Endothelial cell (in vitro differentiated cells): ENCODE measurements at regions not wholly inside any gene's neighbourhood (a gene's known extent, or its start where the extent isn't known, plus 50 kb on each side); places are given as distances from the start of the nearest gene placed in this dataset.

Source experiments
- DNase-seq: peaks from one replicate; pipeline ENCODE4 v3.0.0; 2021; ENCODE audit warnings: low spot score
- H3K27ac Mint-ChIP-seq: one replicate; pipeline ENCODE4 v1.8.0; 2021; ENCODE audit warnings: mixed read lengths, inconsistent platforms; ENCODE audit not compliant: unreplicated experiment
- H3K27me3 Mint-ChIP-seq: one replicate; pipeline ENCODE4 v1.8.0; 2021; ENCODE audit warnings: mild to moderate bottlenecking, moderate library complexity, mixed read lengths, inconsistent platforms; ENCODE audit not compliant: unreplicated experiment
- H3K36me3 Mint-ChIP-seq: one replicate; pipeline ENCODE4 v1.8.0; 2021; ENCODE audit warnings: mild to moderate bottlenecking, low read depth, mixed read lengths, inconsistent platforms; ENCODE audit not compliant: unreplicated experiment
- H3K4me1 Mint-ChIP-seq: one replicate; pipeline ENCODE4 v1.8.0; 2021; ENCODE audit warnings: mild to moderate bottlenecking, mixed read lengths, inconsistent platforms; ENCODE audit not compliant: unreplicated experiment
- H3K4me3 Mint-ChIP-seq: one replicate; pipeline ENCODE4 v1.8.0; 2021; ENCODE audit warnings: mild to moderate bottlenecking, mixed read lengths, inconsistent platforms; ENCODE audit not compliant: unreplicated experiment
- H3K9me3 Mint-ChIP-seq: one replicate; pipeline ENCODE4 v1.8.0; 2021; ENCODE audit warnings: mixed read lengths, inconsistent platforms; ENCODE audit not compliant: unreplicated experiment
- TF ChIP-seq, protein P1 (sequence below): fragments of 200-600 bp; sonication (generic); IDR thresholded peaks from one replicate; pipeline ENCODE4 v1.5.0; 2021; ENCODE audit warnings: antibody characterized with exemption; ENCODE audit not compliant: unreplicated experiment

DNA sequence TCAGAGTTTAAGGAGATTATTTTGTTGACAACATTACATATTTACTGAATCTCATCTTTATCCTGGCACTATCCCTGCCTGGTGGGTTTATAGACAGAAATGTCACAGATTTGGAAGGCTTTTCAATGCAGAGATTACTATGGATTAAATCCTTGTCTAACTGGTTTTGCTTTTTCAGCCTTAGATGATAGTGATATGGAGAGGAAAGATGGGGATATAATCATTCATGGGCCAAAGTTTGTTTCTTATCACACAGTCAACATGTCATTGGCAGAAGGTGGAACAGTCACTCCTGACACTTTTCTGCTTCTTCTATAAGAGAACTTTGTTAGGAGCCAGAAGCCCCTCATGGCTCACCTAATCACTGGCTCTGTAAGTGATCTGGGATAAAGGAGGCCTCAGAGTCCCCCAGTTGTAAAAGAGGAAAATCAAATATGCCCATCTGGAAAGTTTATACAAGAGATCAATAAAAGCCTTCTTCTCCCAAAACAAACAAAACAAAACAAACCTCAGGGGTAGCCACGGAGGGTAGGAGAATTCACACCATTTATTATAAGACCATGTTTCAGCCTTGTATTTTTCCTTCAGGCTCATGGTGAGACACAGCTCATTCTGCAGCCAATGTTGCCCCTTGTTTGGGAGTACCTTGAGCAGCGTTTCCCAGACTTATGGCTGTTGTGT is 101.2 kb downstream of the PCSK1 start:
- Mint-ChIP-seq H3K27ac (no peak overlapping the region), H3K4me3 (no peak overlapping the region), H3K9me3 (no peaks in the 10 kb centered on the region), H3K36me3 (no peaks in the 10 kb centered on the region), H3K27me3 (no peaks in the 10 kb centered on the region), H3K4me1 (peaks cover 30% of the 10 kb centered on the region)
- DNase-seq, result no peak
- TF ChIP-seq, protein P1, sequence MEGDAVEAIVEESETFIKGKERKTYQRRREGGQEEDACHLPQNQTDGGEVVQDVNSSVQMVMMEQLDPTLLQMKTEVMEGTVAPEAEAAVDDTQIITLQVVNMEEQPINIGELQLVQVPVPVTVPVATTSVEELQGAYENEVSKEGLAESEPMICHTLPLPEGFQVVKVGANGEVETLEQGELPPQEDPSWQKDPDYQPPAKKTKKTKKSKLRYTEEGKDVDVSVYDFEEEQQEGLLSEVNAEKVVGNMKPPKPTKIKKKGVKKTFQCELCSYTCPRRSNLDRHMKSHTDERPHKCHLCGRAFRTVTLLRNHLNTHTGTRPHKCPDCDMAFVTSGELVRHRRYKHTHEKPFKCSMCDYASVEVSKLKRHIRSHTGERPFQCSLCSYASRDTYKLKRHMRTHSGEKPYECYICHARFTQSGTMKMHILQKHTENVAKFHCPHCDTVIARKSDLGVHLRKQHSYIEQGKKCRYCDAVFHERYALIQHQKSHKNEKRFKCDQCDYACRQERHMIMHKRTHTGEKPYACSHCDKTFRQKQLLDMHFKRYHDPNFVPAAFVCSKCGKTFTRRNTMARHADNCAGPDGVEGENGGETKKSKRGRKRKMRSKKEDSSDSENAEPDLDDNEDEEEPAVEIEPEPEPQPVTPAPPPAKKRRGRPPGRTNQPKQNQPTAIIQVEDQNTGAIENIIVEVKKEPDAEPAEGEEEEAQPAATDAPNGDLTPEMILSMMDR, result no peak

DNA sequence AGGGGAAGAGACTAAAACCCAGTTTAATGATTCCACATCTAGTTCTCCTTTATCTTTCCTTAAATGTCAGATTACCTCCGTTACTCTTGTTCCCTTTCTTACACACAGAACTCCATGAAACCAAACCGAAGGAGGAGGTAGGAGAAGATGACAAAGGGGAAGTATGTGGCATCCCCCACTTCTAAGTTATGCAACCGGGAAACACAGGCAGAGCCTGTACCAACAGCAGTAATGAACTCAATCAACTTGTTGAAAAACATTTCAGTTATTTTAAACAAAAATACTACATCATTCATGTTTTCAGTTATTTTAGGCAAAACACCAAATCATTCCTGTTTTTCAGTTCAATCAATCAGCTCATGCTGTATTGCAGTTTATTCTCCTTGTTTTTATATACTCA is 101.8 kb downstream of the PCSK1 start:
- Mint-ChIP-seq H3K9me3 (no peaks in the 10 kb centered on the region), H3K4me1 (peaks cover 37% of the 10 kb centered on the region), H3K36me3 (no peaks in the 10 kb centered on the region), H3K27ac (no peak overlapping the region), H3K27me3 (no peaks in the 10 kb centered on the region), H3K4me3 (no peak overlapping the region)
- no peak for DNase-seq
- TF ChIP-seq, protein P1, result no peak

DNA sequence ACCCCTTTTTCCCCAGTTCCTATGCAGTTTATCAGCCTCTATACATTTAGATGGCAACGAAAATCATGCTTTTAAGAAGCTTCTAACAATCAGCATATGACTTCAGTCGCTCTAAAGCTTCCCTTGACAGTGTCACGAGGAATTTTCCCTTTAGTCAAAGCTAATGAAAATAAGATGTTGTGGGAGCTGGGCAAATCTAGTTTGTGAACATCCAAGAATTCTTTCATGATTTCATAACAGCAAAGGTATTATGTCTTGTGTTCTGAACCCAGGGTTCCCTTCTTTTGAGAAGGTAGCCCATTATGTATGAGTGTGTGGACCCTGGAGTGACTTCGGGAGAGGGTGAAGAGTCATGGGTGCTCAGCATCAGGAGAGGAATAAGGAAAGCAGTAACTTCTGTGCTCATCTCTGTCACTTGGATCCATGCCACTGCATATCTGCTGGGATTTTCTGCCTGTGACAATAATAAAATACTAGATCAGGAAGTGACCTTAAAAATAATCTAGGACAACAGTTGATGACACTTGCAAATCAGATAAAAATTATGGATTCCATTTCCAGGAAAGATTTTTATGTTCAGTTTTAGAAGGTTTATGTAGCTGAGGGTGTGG is 102.4 kb downstream of the PCSK1 start:
- H3K4me3 Mint-ChIP-seq, result no peak overlapping the region
- no peak overlapping the region for H3K27ac Mint-ChIP-seq
- TF ChIP-seq, protein P1, result no peak
- no peaks in the 10 kb centered on the region for H3K36me3 Mint-ChIP-seq
- H3K9me3 Mint-ChIP-seq, result no peaks in the 10 kb centered on the region
- peaks cover 39% of the 10 kb centered on the region for H3K4me1 Mint-ChIP-seq
- H3K27me3 Mint-ChIP-seq, result no peaks in the 10 kb centered on the region
- no peak for DNase-seq

DNA sequence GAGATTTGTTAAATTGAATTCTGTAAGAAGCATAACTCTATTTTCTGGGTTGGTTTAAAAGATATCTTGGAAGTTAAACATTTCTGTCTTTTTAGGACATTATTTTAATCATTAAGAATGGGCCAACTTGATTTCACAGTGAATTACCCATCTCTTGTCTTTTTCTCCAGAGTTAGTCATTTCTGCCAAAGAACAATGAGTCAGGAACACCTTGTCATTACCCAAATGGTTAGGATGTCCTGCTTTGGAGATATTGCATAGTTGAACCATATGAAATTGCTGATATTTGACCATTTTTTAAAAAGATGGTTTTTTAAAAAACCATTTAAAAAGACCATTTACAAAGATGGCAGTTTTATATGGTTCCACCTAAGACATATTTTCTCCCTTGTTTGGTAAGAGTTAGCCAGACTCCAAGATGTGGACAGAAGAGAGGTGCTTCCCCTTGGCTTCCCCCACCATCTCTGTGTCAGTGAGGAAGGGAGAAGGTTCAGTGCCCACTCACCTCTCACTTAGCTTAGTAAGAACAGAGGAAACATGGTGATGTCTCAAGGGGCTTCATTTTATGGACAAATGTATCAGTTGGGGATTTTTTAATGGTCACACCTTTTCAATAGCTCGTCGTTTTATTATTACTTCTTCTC is 103.0 kb downstream of the PCSK1 start:
- TF ChIP-seq, protein P1, result no peak
- Mint-ChIP-seq H3K27ac (no peak overlapping the region), H3K4me1 (peaks cover 39% of the 10 kb centered on the region), H3K36me3 (no peaks in the 10 kb centered on the region), H3K27me3 (no peaks in the 10 kb centered on the region), H3K9me3 (no peaks in the 10 kb centered on the region), H3K4me3 (no peak overlapping the region)
- DNase-seq, result no peak

DNA sequence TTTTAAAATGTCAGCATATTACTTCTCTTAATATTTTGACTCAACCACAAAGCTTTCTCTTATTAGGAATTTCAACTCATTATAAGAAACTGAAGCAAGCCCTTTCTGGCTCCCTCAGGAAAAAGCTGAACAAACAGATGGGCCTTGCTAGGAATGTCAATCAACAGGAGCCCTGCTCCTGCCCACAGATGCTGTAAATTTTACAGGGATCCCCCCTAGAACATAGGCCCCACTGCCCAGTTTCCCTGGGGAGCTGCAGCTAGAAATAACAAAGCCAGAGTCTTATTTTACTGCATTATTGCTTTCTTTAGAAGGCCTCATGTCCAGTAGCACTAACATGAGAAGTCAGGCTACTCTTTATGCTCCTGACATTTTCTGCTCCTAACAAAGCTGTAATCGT is 103.8 kb downstream of the PCSK1 start:
- Mint-ChIP-seq H3K4me1 (peaks cover 39% of the 10 kb centered on the region), H3K36me3 (no peaks in the 10 kb centered on the region), H3K4me3 (no peak overlapping the region), H3K27ac (peak overlapping the region; percentile 48), H3K27me3 (no peaks in the 10 kb centered on the region), H3K9me3 (no peaks in the 10 kb centered on the region)
- DNase-seq, result no peak
- TF ChIP-seq, protein P1, result no peak
